Left ventricle myocardium inferior (tissue), 1 donor: ENCODE measurements at regions not wholly inside any gene's neighbourhood (a gene's known extent, or its start where the extent isn't known, plus 50 kb on each side); places are given as distances from the start of the nearest gene placed in this dataset.

Source experiments
- DNase-seq: peaks from one replicate; pipeline ENCODE4 v3.0.0-alpha.2; 2020
- H3K27ac ChIP-seq: fragments of 200-600 bp; replicated peaks from 2 replicates; pipeline ENCODE4 v1.8.0; 2021
- H3K27me3 ChIP-seq: fragments of 200-600 bp; 2 replicates; pipeline ENCODE4 v1.8.0; 2021; ENCODE audit warnings: low read depth
- H3K36me3 ChIP-seq: fragments of 200-600 bp; 2 replicates; pipeline ENCODE4 v1.8.0; 2021
- H3K4me1 ChIP-seq: fragments of 200-600 bp; 2 replicates; pipeline ENCODE4 v1.8.0; 2021
- H3K4me3 ChIP-seq: fragments of 200-600 bp; 2 replicates; pipeline ENCODE4 v1.8.0; 2021; ENCODE audit warnings: mild to moderate bottlenecking, moderate library complexity
- H3K9me3 ChIP-seq: fragments of 200-600 bp; replicated peaks from 2 replicates; pipeline ENCODE4 v1.8.0; 2021
- CTCF ChIP-seq: fragments of 200-600 bp; IDR thresholded peaks from 2 replicates; pipeline ENCODE4 v1.8.0; 2021; ENCODE audit warnings: antibody characterized with exemption, mild to moderate bottlenecking, borderline replicate concordance
- intact Hi-C: fragments of 100-400 bp; cut with micrococcal nuclease; formaldehyde crosslinking; loops from one replicate; pipeline ENCODE4 v1.11.0; 2022
- donor health status: DM: no; HTN: yes; CAD: no; lungs with severe emphysema.

GRCh38 chr10:21003240-21003822, 106.2 kb upstream of the NEBL start:
- H3K36me3 ChIP-seq: no peaks in the 10 kb centered on the region
- peaks cover 10% of the 10 kb centered on the region for H3K4me1 ChIP-seq
- H3K27ac ChIP-seq: no peak overlapping the region
- no peak for DNase-seq
- H3K4me3 ChIP-seq: no peak overlapping the region
- H3K27me3 ChIP-seq: no peaks in the 10 kb centered on the region
- H3K9me3 ChIP-seq: no peaks in the 10 kb centered on the region
- intact Hi-C loops: no loop called here
- TF ChIP-seq CTCF: no peak

GRCh38 chr10:21002091-21002878, 105.2 kb upstream of the NEBL start:
- Histone ChIP-seq H3K36me3 (no peaks in the 10 kb centered on the region), H3K4me3 (no peak overlapping the region), H3K4me1 (peaks cover 10% of the 10 kb centered on the region), H3K9me3 (no peaks in the 10 kb centered on the region), H3K27me3 (no peaks in the 10 kb centered on the region), H3K27ac (no peak overlapping the region)
- no peak for TF ChIP-seq CTCF
- intact Hi-C loops: no loop called here
- DNase-seq: no peak

- Histone ChIP-seq H3K4me1 (peaks cover 25% of the 10 kb centered on the region), H3K27ac (no peak overlapping the region), H3K4me3 (no peak overlapping the region), H3K36me3 (no peaks in the 10 kb centered on the region), H3K27me3 (no peaks in the 10 kb centered on the region), H3K9me3 (no peaks in the 10 kb centered on the region)
- no peak for DNase-seq
- no peak for TF ChIP-seq CTCF
- intact Hi-C loops: no loop called here
Measured at GRCh38 chr10:20999699-21000098, 102.6 kb upstream of the NEBL start.

- H3K9me3 ChIP-seq: no peaks in the 10 kb centered on the region
- no peaks in the 10 kb centered on the region for H3K36me3 ChIP-seq
- DNase-seq: no peak
- H3K4me1 ChIP-seq: peaks cover 25% of the 10 kb centered on the region
- no peaks in the 10 kb centered on the region for H3K27me3 ChIP-seq
- H3K27ac ChIP-seq: no peak overlapping the region
- intact Hi-C loops: no loop called here
- no peak for TF ChIP-seq CTCF
- H3K4me3 ChIP-seq: no peak overlapping the region
Measured at GRCh38 chr10:20998036-20998435, 100.9 kb upstream of the NEBL start.

- H3K4me3 ChIP-seq: peak overlapping the region; percentile 53
- no peak for TF ChIP-seq CTCF
- peaks cover 16% of the 10 kb centered on the region for H3K4me1 ChIP-seq
- intact Hi-C loops: no loop called here
- H3K36me3 ChIP-seq: no peaks in the 10 kb centered on the region
- H3K27ac ChIP-seq: no peak overlapping the region
- no peaks in the 10 kb centered on the region for H3K27me3 ChIP-seq
- no peak for DNase-seq
- H3K9me3 ChIP-seq: no peaks in the 10 kb centered on the region
Measured at GRCh38 chr10:20995123-20995987, 98.2 kb upstream of the NEBL start.
